Stomach (tissue), 4 donors: ENCODE measurements at regions not wholly inside any gene's neighbourhood (a gene's known extent, or its start where the extent isn't known, plus 50 kb on each side); places are given as distances from the start of the nearest gene placed in this dataset.

ENCODE experiments used
- EP300 ChIP-seq: sonication (generic); formaldehyde crosslinking; IDR thresholded peaks from one replicate; pipeline ENCODE4 v1.6.1; 2017; ENCODE audit warnings: antibody characterized with exemption
- POLR2A ChIP-seq, 4 donors: fragments of 450-650 bp; IDR thresholded peaks; one replicate each; pipeline ENCODE4 v1.6.1; 2016; ENCODE audit warnings: antibody characterized with exemption in 4 of 4, control low read depth in 2 of 4, mild to moderate bottlenecking in 1 of 4, moderate library complexity in 1 of 4
- POLR2AphosphoS5 ChIP-seq, 3 donors: sonication (generic); formaldehyde crosslinking; IDR thresholded peaks; one replicate each; pipeline ENCODE4 v1.6.1; 2016; ENCODE audit warnings: antibody characterized with exemption in 3 of 3
- TF ChIP-seq, protein P1 (sequence below), 7 experiments: fragments of 450-650 bp in 4 of 7; fragments of 200-600 bp in 3 of 7; sonication (generic) in 3 of 7; IDR thresholded peaks; one replicate each; pipeline ENCODE4 v1.5.1; 2016 to 2019; ENCODE audit warnings: antibody characterized with exemption in 7 of 7, control low read depth in 2 of 7, mild to moderate bottlenecking in 1 of 7

DNA sequence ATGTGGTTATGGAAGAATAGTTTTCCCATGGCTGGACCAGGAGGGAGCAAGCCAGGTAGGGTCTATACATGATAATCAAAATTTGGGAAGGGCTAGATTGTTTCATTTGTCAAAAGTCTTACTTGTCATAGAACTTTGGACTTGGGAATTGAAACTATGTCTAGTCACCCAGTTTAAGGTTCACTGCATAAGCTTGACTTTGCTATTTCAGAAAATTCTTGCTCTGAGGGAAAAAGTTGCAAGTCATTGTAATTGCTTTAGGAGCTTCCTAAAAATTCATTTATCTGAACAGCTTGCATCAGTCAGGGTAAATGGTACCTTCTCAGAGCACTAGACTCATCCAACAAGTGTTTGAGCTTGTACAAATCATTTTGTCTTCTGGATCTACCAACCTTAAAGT, 1194.7 kb downstream of the GALC start:
- TF ChIP-seq POLR2AphosphoS5 (IDR thresholded peaks at IDR 0.05) (no peak), POLR2A (IDR thresholded peaks at IDR 0.05) (no peak), EP300 (no peak)
- TF ChIP-seq, protein P1, sequence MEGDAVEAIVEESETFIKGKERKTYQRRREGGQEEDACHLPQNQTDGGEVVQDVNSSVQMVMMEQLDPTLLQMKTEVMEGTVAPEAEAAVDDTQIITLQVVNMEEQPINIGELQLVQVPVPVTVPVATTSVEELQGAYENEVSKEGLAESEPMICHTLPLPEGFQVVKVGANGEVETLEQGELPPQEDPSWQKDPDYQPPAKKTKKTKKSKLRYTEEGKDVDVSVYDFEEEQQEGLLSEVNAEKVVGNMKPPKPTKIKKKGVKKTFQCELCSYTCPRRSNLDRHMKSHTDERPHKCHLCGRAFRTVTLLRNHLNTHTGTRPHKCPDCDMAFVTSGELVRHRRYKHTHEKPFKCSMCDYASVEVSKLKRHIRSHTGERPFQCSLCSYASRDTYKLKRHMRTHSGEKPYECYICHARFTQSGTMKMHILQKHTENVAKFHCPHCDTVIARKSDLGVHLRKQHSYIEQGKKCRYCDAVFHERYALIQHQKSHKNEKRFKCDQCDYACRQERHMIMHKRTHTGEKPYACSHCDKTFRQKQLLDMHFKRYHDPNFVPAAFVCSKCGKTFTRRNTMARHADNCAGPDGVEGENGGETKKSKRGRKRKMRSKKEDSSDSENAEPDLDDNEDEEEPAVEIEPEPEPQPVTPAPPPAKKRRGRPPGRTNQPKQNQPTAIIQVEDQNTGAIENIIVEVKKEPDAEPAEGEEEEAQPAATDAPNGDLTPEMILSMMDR (IDR thresholded peaks at IDR 0.05) = no peak
